ENCODE measurements at regions not wholly inside any gene's neighbourhood (a gene's known extent, or its start where the extent isn't known, plus 50 kb on each side); places are given as distances from the start of the nearest gene placed in this dataset.

- DNase-seq, result no peak
Measured at GRCh38 chr3:159559771-159560170, 428.9 kb upstream of the IL12A start.

GRCh38 chr3:159560214-159560979 is 428.2 kb upstream of the IL12A start:
- no peak for DNase-seq

GRCh38 chr3:159565313-159565712 is 423.3 kb upstream of the IL12A start:
- no peak for DNase-seq

- DNase-seq, result no peak
Measured at GRCh38 chr3:159583662-159584061, 405.0 kb upstream of the IL12A start.

- DNase-seq, result no peak
Measured at GRCh38 chr3:159584421-159584820, 404.2 kb upstream of the IL12A start.

GRCh38 chr3:159586571-159587202 is 401.9 kb upstream of the IL12A start:
- DNase-seq, result no peak

- DNase-seq, result no peak
Measured at GRCh38 chr3:159593927-159594605, 394.6 kb upstream of the IL12A start.

- DNase-seq, result no peak
Measured at GRCh38 chr3:159600291-159600690, 388.3 kb upstream of the IL12A start.

- no peak for DNase-seq
Measured at GRCh38 chr3:159604151-159604581, 384.5 kb upstream of the IL12A start.

GRCh38 chr3:159605101-159605500 is 383.5 kb upstream of the IL12A start:
- DNase-seq, result no peak

- no peak for DNase-seq
Measured at GRCh38 chr3:159605776-159606175, 382.9 kb upstream of the IL12A start.

- DNase-seq, result no peak
Measured at GRCh38 chr3:159607856-159608255, 380.8 kb upstream of the IL12A start.

- DNase-seq, result no peak
Measured at GRCh38 chr3:159608311-159608710, 380.3 kb upstream of the IL12A start.

- no peak for DNase-seq
Measured at GRCh38 chr3:159609625-159610024, 379.0 kb upstream of the IL12A start.

GRCh38 chr3:159616234-159616825 is 372.3 kb upstream of the IL12A start:
- no peak for DNase-seq

GRCh38 chr3:159619341-159619885 is 369.2 kb upstream of the IL12A start:
- DNase-seq, result no peak

- DNase-seq, result no peak
Measured at GRCh38 chr3:159620281-159620680, 368.4 kb upstream of the IL12A start.

- no peak for DNase-seq
Measured at GRCh38 chr3:159620873-159621272, 367.8 kb upstream of the IL12A start.

- DNase-seq, result no peak
Measured at GRCh38 chr3:159624616-159625015, 364.0 kb upstream of the IL12A start.

- DNase-seq, result no peak
Measured at GRCh38 chr3:159625594-159625993, 363.0 kb upstream of the IL12A start.

GRCh38 chr3:159626598-159626997 is 362.0 kb upstream of the IL12A start:
- DNase-seq, result no peak

GRCh38 chr3:159627229-159627628 is 361.4 kb upstream of the IL12A start:
- DNase-seq, result no peak

GRCh38 chr3:159627634-159628033 is 361.0 kb upstream of the IL12A start:
- DNase-seq, result no peak
